Endometrium (tissue), 2 donors: ENCODE measurements at regions not wholly inside any gene's neighbourhood (a gene's known extent, or its start where the extent isn't known, plus 50 kb on each side); places are given as distances from the start of the nearest gene placed in this dataset.

Experiments used
- FAIRE-seq: peaks from 2 replicates; lab custom pipeline; 2012; peaks lifted over from hg19 to GRCh38; lab: Jason Lieb, UNC
- donor health status: control.
- donor health status: control.

DNA sequence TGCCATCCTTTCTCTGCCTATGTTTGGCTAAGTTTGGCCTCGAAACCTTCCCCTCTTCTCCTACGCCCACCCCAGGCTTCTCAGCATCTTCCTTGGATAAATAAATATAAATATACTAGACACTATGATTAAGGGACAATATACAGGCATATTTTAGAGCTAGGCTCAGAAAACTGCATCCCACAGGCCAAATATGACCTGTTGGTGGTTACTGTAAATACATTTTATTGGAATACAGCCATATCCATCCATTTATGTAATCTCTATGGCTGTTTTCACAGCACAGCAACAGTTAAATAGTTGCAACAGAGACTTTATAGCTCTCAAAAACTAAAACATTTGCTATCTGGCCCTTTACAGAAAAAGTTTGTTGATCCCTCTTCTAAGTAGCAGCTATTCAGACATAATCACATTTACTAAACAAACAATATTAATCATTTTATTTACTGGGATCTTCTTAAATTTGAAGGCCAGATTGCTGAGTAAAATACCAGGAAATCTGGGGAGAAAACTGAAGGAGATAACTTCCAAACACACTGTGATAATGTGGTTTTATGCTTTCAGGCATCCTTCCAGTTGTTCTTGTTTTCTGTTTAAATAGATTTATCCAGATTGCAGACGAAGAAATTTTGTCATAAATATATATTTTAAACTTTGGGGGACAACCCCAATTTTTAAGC, 269.7 kb upstream of the THRB start:
- peak; percentile 51 for FAIRE-seq

GRCh38 chr3:24765399-24765798, 270.7 kb upstream of the THRB start:
- no peak for FAIRE-seq

DNA sequence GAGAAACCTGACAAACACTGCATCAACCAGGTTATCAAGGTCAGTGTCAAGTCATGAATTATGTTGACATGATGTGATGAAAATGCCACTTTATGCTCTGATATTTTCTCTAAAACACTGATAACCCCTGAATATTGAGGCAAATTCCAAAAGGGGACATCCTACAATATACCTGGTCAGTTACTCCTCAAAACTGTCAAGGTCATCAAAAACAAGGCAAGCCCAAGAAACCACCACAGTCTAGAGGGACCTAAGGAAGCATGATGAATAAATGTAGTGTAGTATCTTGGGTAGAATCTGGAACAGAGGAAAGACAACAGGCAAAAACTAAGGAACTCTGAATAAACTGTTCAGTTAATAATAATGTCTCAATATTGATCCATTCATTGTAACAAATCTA, 275.3 kb upstream of the THRB start:
- FAIRE-seq, result no peak

DNA sequence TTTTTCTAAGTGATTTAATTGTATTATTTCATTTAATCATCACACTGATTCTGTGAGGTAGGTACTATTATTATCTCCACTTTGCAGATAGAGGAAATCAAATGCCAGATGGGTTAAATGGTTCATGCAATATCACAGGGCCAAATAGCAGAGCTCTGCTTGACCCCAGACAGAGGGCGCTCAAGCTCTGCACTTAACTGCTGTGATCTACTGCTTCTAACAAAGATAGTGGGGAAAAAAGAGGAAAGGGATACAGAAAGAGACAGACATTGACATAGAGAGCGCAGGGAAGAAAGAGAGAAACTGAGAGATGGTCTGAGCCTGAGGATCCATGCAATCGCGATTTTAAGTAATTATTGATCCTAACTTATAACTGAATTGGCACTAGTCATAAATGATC, 279.1 kb upstream of the THRB start:
- peak; percentile 29 for FAIRE-seq

DNA sequence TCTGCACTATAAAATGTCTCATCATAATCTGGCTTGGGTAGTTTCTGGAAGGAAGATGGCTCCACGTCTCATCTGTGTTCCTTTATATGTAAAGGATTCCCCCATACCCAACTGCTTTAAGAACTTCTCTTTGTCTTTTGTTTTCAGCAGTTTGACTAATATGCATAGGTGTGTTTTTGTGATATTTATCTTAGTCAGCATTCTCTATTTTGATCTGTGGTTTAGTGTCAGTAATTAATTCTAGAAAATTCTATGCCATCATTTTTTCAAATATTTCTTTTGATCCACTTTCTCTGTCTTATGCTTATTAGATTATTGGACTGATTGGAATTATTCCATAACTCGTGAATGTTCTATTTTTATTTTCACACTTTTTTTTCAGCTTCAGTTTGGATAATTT, 286.3 kb upstream of the THRB start:
- no peak for FAIRE-seq

- no peak for FAIRE-seq
Measured at GRCh38 chr3:24781454-24781853, 286.8 kb upstream of the THRB start.

GRCh38 chr3:24793896-24794295, 299.2 kb upstream of the THRB start:
- no peak for FAIRE-seq

- no peak for FAIRE-seq
Measured at GRCh38 chr3:24802614-24803013, 308.0 kb upstream of the THRB start.

- FAIRE-seq, result no peak
Measured at GRCh38 chr3:24804095-24804494, 309.4 kb upstream of the THRB start.

DNA sequence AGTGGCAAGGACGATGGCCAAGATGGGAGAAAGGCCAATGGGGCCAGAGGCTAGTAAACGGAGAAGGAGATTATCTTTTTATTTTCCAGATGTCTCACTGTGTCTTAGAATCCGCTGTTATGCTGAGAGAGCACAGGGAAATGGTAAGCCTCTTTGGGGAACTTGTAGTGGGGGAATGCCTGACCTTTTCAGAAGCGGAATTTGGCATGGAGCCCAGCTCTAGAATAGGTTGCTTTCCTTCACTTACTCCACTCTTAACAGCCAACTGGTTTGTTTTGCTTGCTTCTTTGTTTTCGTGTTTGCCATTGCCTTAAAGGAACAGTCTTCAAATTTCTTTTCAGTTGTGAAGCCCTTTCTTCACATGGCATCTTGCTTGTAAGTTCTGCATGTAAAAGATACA, 316.2 kb upstream of the THRB start:
- FAIRE-seq, result no peak

GRCh38 chr3:24812116-24812515, 317.5 kb upstream of the THRB start:
- no peak for FAIRE-seq

DNA sequence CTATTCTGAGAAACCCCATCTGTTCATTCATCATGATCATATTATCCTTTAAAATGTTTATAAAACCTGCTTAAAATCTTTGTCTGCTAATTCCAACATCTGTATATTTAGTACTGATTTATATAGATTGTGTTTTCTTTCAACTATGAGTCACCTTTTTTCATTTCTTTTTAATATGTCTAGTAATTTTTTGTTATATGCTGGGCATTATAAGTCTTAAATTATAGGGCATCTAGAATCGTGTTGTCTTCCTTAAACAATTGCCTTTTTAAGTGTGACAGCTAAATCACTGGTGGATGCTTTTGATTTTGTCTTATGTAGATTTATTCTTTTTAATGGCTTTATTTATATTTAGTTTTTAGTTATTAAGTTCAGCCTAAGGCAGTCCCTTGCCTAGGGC, 323.4 kb upstream of the THRB start:
- FAIRE-seq, result no peak

DNA sequence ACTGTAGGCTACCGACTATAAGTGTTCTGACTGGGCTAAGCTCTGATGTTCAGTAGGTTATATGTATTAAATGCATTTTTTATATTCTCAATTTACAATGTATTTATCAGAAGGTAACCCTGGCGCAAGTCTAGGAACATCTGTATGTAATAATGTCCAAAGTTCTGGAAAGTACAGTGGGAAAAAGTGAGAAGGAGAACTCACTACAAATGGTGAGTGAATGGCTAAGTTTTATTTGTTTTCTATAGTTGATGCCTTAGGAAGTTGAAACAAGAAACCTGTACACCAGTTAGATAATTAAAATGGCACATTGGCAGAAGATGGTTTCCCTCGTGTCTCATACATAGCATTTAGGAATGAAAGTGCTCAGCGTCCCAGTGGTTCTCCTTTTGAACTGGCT, 333.4 kb upstream of the THRB start:
- no peak for FAIRE-seq

DNA sequence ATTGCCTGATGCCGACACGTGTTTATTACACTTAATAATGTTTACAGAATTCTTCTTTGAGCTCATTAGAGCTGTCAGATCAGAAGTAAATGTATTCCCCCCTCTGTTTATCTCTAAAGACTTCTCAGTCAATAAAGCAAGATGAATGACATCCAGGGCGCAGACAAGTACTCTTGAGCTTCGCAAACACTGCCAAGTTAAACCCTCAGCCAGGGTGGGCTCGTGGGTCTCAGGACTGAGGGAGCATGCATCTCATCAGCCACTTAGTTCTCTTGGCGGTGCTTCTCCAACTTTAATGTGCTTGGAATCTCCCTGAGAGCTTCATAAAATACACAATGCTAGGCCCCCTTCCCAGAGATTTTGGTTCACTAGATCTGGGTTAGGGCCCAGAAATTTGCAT, 333.9 kb upstream of the THRB start:
- no peak for FAIRE-seq

- FAIRE-seq, result no peak
Measured at GRCh38 chr3:24829011-24829581, 334.4 kb upstream of the THRB start.

DNA sequence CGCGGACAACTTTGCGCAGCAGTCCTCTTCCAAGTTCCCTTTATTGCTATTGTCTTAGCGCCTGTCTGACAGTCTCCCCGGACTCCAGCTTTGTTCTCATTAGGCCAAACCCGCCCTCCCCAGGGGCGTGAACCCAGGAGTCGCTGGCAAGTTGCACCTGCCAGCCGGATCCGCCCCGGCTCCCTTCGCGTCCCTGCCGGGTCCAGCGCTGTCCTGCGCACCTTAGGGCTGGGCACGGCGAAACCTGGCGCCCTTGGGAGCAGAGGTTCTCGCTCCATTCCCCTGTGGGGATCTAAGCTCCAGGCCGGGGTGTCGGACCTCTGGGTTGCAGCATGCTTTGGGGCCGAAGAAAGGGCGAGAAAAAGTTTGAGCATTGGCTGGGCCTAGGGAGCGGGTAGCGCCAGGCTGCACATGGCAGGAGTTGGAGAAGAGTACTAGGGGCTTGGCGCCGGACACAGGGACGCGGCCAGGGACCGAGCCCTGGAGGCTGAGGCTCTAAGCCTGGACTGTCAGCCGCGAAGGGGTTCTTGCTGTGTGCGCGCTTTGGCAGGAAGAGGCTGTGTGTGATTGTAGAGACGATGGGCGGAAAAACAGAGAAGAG, 335.1 kb upstream of the THRB start:
- no peak for FAIRE-seq

- no peak for FAIRE-seq
Measured at GRCh38 chr3:24830230-24831152, 335.8 kb upstream of the THRB start.

- no peak for FAIRE-seq
Measured at GRCh38 chr3:24831221-24831620, 336.6 kb upstream of the THRB start.

GRCh38 chr3:24832891-24833290, 338.2 kb upstream of the THRB start:
- FAIRE-seq, result no peak

- FAIRE-seq, result no peak
Measured at GRCh38 chr3:24834442-24834841, 339.8 kb upstream of the THRB start.

GRCh38 chr3:24835510-24835909, 340.9 kb upstream of the THRB start:
- no peak for FAIRE-seq

DNA sequence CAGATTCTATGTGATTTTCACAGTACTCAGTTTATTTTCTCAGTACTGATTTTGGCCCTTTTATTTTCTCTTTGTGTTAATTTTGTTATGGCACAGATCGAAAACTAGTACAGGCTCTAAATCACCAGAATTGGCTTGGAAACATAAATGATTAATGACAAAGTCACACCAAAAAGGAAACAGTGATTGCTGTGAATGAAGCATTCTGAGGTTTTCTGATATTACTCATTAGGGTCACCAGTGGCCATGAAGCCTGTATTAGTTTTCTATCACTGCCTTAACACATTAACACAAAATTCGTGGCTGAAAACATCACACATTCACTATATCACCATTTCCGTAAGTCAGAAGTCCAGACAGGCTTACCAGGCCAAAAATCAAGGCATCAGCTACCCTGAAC, 343.0 kb upstream of the THRB start:
- no peak for FAIRE-seq

DNA sequence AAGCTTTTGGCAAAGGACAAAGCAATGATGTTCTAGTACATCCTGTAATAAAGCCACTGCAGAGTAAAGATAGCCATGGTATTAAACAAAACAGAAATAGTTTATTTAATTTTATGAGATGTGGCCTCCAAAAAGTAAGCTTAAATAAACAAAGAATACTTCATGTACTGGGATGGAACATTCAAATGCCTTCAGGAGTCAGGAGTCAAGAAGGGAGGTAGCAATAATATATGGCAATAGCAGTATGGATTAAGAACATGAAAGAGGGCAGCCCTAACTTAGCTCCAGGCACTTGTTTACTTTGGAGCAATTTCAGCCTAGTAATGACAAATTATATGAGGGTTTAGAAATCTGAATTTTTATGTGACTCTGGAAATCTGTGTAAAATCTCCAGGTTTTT, 343.9 kb upstream of the THRB start:
- peak; percentile 88 for FAIRE-seq
